Mesothelial cell of epicardium (in vitro differentiated cells): ENCODE measurements at regions not wholly inside any gene's neighbourhood (a gene's known extent, or its start where the extent isn't known, plus 50 kb on each side); places are given as distances from the start of the nearest gene placed in this dataset.

Experiments used
- DNase-seq, 2 experiments: peaks; one replicate each; pipeline ENCODE4 v3.0.0; 2021; ENCODE audit warnings: low spot score in 2 of 2; ENCODE audit not compliant: unreplicated experiment in 2 of 2
- H3K27ac Mint-ChIP-seq: 2 replicates; pipeline ENCODE4 v1.8.0; 2021; ENCODE audit warnings: mixed read lengths
- H3K27me3 Mint-ChIP-seq: 2 replicates; pipeline ENCODE4 v1.8.0; 2021; ENCODE audit warnings: low read depth, mixed read lengths
- H3K36me3 Mint-ChIP-seq: 2 replicates; pipeline ENCODE4 v1.8.0; 2021; ENCODE audit warnings: mixed read lengths
- H3K4me1 Mint-ChIP-seq: 2 replicates; pipeline ENCODE4 v1.8.0; 2021; ENCODE audit warnings: mixed read lengths
- H3K4me3 Mint-ChIP-seq: 2 replicates; pipeline ENCODE4 v1.8.0; 2021; ENCODE audit warnings: mild to moderate bottlenecking, moderate library complexity, mixed read lengths
- H3K9me3 Mint-ChIP-seq: 2 replicates; pipeline ENCODE4 v1.8.0; 2021; ENCODE audit warnings: mixed read lengths
- TF ChIP-seq, protein P1 (sequence below): fragments of 200-600 bp; sonication (generic); IDR thresholded peaks from one replicate; pipeline ENCODE4 v1.5.0; 2021; ENCODE audit warnings: antibody characterized with exemption; ENCODE audit not compliant: unreplicated experiment

DNA sequence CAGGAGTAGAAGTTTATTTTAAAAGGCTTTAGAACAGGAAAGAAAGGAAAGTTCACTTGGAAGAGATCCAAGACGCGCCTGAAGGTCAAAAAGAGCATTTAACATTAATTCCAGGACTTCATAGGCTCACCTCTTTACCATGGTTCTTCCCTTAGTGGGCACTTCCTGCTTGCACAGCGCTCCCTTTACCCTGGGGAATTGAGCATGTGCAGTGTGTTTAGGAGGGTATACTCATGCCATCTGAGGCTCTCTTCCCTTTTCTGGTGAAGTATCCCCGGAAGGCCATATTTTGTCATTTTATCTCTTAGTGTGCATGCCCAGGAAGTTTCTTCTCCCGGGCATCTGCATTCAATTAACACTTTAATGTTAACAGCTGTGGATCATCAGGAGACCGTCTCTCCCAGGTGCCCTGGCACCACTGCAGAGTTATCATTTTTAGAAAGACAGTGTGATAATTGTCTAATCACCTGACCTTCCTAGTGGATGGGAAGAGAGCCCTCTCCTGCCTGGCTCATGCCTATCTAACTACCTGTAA lies 66.1 kb upstream of the ABCC4 start:
- Mint-ChIP-seq H3K36me3 (no peaks in the 10 kb centered on the region), H3K27ac (no peak overlapping the region), H3K4me1 (no peaks in the 10 kb centered on the region), H3K27me3 (peaks cover 2% of the 10 kb centered on the region), H3K9me3 (peaks cover 8% of the 10 kb centered on the region), H3K4me3 (no peak overlapping the region)
- TF ChIP-seq, protein P1, sequence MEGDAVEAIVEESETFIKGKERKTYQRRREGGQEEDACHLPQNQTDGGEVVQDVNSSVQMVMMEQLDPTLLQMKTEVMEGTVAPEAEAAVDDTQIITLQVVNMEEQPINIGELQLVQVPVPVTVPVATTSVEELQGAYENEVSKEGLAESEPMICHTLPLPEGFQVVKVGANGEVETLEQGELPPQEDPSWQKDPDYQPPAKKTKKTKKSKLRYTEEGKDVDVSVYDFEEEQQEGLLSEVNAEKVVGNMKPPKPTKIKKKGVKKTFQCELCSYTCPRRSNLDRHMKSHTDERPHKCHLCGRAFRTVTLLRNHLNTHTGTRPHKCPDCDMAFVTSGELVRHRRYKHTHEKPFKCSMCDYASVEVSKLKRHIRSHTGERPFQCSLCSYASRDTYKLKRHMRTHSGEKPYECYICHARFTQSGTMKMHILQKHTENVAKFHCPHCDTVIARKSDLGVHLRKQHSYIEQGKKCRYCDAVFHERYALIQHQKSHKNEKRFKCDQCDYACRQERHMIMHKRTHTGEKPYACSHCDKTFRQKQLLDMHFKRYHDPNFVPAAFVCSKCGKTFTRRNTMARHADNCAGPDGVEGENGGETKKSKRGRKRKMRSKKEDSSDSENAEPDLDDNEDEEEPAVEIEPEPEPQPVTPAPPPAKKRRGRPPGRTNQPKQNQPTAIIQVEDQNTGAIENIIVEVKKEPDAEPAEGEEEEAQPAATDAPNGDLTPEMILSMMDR = no peak
- DNase-seq = no peak

DNA sequence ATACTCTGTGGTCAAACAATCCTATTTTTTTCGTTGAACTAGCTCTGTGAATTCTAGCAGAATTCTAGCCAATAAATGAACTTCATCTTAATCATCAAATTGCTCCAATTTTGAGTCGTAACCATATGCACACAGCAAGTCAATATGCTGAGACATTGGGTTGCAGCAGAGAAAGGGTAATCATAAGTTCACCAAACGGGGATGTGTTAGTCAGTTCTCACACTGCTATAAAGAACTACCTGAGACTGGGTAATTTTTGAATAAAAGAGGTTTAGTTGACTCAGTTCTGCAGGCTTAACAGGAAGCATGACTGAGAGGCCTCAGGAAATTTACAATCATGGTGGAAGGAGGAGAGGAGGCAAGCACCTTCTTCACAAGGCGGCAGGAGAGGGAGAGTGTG lies 67.7 kb upstream of the ABCC4 start:
- Mint-ChIP-seq H3K4me1 (no peaks in the 10 kb centered on the region), H3K27me3 (peaks cover 2% of the 10 kb centered on the region), H3K9me3 (peaks cover 5% of the 10 kb centered on the region), H3K27ac (no peak overlapping the region), H3K36me3 (no peaks in the 10 kb centered on the region), H3K4me3 (no peak overlapping the region)
- TF ChIP-seq, protein P1 = no peak
- DNase-seq = no peak

DNA sequence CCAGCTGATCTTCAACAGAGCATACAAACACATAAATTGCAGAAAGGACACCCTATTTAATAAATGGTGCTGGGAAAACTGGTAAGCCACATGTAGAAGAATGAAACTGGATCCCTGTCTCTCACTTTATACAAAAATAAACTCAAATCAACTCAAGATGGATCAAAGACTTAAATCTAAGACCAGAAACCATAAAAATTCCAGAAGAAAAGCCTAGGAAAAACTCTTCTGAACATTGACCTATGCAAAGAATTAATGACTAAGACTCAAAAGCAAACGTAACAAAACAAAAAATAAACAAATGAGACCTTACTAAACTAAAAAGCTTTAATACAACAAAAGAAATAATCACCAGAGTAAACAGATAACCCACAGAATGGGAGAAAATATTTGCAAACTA lies 74.5 kb upstream of the ABCC4 start:
- TF ChIP-seq, protein P1 = no peak
- Mint-ChIP-seq H3K4me1 (peaks cover 5% of the 10 kb centered on the region), H3K36me3 (no peaks in the 10 kb centered on the region), H3K4me3 (no peak overlapping the region), H3K27me3 (no peaks in the 10 kb centered on the region), H3K27ac (no peak overlapping the region), H3K9me3 (peaks cover 8% of the 10 kb centered on the region)
- DNase-seq = no peak

DNA sequence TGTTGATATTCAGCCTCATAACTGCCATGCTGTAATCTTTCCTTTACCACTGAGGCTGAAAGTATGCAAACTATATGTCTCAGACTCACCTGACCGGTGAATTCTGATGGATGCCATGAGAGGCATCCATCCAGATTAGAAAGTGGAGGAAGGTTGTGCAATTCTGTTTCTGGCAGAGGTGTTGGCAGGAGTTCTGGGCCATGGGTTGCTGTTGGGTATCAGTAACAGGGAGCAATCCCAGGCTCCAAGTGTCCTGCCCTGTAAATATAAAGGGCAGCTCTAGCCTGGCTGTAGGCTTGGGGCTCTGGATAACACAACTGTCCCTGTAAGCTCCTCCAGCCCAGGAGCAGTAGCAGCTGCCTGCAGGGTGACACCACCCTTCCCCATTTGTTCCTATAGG lies 77.4 kb upstream of the ABCC4 start:
- TF ChIP-seq, protein P1 = no peak
- Mint-ChIP-seq H3K9me3 (peaks cover 8% of the 10 kb centered on the region), H3K36me3 (no peaks in the 10 kb centered on the region), H3K4me1 (peaks cover 5% of the 10 kb centered on the region), H3K27me3 (no peaks in the 10 kb centered on the region), H3K4me3 (no peak overlapping the region), H3K27ac (no peak overlapping the region)
- DNase-seq = no peak

DNA sequence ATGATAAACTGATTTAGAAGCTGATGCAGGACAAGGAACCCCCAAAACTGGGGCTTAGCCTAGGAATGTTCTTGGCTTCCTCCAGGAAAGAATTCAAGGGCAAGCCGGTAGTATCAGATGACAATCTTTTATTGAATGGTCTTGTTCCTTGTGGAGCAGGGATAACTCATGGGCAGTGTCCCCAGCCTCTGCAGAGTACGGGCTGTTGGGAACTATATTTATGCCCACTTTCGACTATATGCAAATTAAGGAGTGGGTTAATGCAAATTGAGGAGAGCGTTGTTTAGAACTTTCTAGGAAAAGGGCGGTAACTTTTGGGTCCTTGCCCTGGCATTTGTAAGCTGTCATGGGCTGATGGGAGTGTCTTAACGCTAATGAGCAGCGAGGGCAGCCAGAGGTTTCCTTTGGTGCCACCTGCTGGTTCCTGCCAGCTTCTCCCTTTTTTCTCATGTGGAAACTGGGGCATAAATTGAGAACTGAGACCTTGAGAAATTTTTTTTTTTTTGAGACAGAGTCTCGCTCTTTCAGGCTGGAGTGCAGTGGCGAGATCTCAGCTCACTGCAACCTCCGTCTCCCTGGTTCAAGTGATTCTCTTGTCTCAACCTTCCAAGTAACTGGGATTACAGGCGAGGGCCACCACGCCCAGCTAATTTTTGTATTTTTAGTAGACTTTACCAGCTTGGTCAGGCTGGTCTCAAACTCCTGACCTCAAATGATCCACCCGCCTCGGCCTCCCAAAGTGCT lies 79.4 kb upstream of the ABCC4 start:
- no peaks in the 10 kb centered on the region for H3K36me3 Mint-ChIP-seq
- no peaks in the 10 kb centered on the region for H3K27me3 Mint-ChIP-seq
- TF ChIP-seq, protein P1 = peak; percentile 67
- peak in 1 of 2 experiments; percentile 67 for DNase-seq
- H3K9me3 Mint-ChIP-seq = peaks cover 8% of the 10 kb centered on the region
- H3K27ac Mint-ChIP-seq = no peak overlapping the region
- H3K4me3 Mint-ChIP-seq = peak overlapping the region; percentile 2
- peaks cover 5% of the 10 kb centered on the region for H3K4me1 Mint-ChIP-seq
